GM19463 (cell line): ENCODE measurements at regions not wholly inside any gene's neighbourhood (a gene's known extent, or its start where the extent isn't known, plus 50 kb on each side); places are given as distances from the start of the nearest gene placed in this dataset.

ENCODE experiments used
- ATAC-seq: cut with Tn5 transposase; IDR thresholded peaks from one replicate; pipeline ENCODE4 v1.9.1; 2021; ENCODE audit warnings: mild to moderate bottlenecking, moderate library complexity; ENCODE audit not compliant: unreplicated experiment

DNA sequence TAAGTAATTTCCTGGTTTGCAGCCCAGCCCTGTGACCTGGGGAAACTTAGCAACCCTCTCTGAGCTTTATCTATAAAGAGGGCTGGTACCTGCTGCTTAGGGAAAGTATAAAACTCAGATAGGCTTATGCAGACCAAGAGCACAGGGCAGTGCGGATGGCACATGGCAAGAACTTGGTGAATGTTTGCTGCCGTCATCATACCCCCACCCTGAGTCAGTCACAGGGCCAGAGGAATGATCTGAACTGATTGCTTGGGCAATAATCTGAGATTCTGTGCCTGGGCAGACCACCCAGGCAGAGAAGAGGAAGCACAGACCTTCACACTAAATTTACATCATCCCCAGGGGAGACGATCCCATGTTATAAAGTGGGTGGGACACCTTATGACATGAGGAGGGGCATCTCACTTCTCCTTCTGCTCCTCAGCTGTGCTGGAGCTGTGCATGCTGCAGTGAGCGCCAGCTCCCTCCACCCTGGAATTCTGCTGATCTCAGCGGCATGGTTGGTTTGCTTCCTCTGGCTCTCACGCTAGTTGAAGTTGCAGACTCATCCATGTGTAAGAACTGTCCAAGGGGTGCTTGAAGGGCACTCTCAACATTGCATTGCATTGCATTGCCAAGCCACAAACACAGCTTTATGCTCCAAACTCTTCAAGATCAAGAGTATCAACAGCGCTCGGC lies 197.1 kb downstream of the AJAP1 start:
- ATAC-seq: no peak

DNA sequence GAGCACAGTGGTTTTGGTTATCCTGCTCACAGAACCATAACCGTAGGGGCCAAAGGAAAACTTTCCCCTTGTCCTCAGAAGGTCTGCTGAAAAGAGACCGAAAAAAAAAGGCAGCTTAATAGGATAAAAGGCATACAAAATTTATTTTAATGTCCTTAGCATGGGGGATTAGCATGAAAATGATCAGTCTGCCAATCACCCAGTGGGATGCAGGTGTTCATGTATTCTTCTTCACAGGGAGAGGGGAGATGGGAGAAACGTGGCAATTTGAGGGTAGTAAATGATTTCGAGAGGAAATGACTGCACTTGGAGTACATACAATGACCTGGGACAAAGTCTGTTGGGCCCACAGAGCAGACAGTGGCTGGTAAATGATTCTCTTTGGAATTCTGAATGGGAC lies 194.0 kb downstream of the AJAP1 start:
- no peak for ATAC-seq

DNA sequence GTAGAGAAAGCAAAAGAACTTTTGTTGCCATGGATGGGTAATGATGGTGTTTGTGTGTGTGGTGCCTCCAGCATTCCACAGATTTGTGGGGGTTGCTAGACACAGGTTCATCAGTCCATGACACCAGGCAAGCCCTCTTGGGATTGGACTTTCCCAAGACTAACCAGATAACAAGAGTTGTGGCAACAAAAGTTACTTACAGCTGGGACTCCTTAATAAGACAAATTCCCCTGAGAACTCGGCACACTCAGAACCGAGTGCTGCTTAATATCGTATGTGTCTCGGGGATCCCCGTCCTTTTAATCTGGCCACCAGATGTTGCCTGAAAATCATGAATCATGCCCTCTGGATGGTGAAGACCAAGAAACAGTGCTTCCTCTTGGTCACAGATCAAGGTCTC lies 193.3 kb downstream of the AJAP1 start:
- no peak for ATAC-seq
